ENCODE measurements at regions not wholly inside any gene's neighbourhood (a gene's known extent, or its start where the extent isn't known, plus 50 kb on each side); places are given as distances from the start of the nearest gene placed in this dataset.

- TF ChIP-seq POLR2A (IDR thresholded peaks at IDR 0.05; ENCODE audit: low read depth, low read length): no peak
- DNase-seq (ENCODE audit: insufficient read length, low spot score) (no peak), FAIRE-seq (no peak)
Observed at GRCh38 chr12:105949391-105949790, 189.4 kb downstream of the NUAK1 start.

DNA sequence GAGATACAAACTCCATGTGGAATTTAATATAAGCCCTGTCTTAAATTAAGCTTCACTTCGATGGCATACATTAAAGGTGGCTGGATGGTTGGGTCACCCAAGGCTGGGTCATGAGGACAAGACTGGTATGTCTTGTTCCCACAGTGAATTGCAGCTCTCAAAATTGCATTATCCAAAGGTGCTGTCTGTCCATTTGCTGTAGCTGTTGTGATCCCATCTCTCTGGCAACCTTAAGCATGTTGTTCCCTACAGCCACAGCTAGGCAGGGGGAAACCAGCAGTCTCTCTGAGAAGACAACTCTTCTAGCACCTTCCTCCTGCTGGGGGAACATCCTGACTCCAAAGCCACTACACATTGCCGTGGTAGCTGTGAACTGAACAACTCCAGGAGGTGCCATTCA lies 187.0 kb downstream of the NUAK1 start:
- no peak for FAIRE-seq
- DNase-seq (ENCODE audit: insufficient read length, low spot score): no peak
- no peak for TF ChIP-seq POLR2A (IDR thresholded peaks at IDR 0.05; ENCODE audit: low read depth, low read length)

DNA sequence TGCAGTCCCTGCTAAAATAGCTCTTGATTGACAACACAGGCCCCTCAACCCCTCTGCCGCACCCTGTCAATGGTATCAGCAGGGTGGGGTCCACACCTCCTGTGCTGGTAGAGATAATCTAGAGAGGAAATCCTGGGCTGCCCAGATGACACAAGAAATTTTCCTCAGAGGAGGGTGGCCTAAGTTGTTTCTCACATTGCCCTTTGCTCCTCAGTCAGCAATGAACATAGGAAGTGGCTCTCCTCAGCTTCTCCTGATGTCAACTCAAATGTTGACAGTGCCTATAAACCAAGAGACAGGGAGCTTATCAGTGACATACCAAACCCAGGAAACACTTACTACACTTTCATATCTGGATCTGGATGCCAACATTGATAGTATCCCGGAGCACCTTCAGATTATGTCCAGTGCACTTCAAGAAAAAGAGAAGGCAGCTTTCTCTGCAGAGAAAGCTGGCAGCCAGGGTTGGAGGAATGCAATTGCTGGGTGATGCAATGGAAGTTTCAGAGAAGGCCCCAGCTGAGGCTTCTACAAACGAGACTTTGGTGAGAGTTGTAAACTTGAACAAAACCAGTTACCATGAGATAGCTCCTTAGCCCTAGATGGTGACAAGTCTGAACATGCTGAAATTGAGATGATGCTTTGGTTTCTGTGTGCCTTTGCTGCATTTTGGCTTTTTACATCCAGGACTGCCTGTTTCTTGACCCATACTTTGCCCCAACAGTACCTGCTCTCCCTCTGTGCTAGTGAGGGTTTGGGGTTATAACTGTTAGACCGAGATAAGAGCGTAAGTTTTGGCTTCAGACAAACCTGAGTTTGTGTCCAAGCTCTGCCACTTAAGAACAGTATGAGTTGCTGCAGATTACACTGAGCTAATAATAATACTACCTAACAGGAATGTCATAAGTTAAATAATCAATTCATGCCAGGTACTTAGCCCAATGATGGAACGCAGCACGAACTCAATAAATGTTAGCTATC lies 183.5 kb downstream of the NUAK1 start:
- DNase-seq (ENCODE audit: insufficient read length, low spot score): no peak
- TF ChIP-seq POLR2A (IDR thresholded peaks at IDR 0.05; ENCODE audit: low read depth, low read length): no peak
- FAIRE-seq: no peak

- DNase-seq (ENCODE audit: insufficient read length, low spot score) (no peak), FAIRE-seq (no peak)
- TF ChIP-seq POLR2A (IDR thresholded peaks at IDR 0.05; ENCODE audit: low read depth, low read length): no peak
Observed at GRCh38 chr12:105955976-105956375, 182.8 kb downstream of the NUAK1 start.

DNA sequence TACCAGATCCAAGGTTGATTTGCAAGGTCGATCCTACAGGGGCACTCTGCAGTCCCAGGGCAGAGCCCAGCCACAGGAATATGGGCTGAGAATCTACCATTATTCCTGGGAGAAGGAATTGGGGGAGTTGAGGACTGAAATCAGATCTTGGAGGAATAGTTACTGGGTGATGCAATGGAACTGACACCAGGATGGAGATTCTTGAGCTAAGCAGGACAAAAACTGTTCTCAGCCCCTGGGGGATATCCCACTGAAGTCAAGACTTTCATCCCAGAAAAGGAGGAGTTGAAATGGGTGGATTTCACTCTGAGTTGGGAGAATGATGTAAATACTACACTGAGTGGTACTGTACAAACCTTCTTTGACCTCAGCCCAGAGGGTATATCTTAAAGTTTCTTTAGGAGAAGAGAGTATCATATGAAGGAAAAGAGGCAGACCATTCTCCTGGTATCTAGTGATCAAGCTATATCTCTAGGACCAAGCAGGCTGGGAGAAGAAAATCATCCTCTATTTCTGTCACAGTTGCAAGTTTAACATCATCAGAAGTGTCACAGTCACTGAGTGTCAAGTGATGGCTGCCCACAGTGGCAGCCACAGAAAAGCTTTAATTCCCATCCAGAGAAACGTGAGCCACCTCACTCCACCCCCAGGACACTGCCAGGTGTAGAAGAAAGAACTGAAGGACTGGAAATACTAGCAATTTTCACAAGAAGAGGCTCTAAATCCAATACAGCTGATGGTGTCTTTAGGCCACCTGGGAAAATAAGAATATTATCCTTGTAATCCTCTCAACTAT lies 181.9 kb downstream of the NUAK1 start:
- DNase-seq (ENCODE audit: insufficient read length, low spot score) (no peak), FAIRE-seq (no peak)
- no peak for TF ChIP-seq POLR2A (IDR thresholded peaks at IDR 0.05; ENCODE audit: low read depth, low read length)

DNA sequence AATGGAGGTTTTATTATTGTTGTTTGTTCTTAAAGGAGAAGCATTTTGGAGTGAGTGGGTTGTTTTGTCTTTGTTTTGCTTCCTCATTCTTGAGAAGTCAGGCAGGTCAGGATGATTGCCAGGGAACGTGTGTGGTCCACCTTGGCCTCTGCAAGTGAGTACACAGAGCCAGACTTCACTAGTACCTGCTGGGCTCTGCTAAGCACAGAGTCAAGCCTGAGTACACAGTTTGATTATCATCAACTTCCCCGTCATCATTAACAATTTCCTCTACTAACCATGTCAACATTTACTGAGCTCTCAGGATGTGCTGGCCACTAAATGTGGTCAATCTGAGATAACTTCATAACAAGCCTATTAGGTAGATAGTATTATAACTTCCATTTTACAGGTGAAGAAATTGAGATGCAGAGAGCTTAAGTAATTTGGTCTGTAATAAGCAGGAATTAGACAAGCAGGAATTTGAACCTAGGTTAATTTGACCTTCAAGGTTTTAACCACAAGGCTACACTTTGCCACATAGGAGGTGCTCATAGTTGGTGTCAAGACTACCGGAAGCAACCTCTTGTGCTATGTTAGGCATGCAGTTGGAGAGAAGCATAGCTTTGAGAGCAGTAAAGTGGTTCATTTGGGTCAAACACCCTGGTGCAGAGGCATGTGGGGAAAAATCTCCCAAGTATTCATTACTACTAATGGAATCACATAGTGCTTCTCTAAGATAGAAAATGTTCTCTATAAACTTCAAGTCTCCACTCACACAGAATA lies 178.3 kb downstream of the NUAK1 start:
- TF ChIP-seq POLR2A (IDR thresholded peaks at IDR 0.05; ENCODE audit: low read depth, low read length): no peak
- DNase-seq (ENCODE audit: insufficient read length, low spot score) (no peak), FAIRE-seq (no peak)

GRCh38 chr12:105961821-105962671 lies 176.7 kb downstream of the NUAK1 start:
- FAIRE-seq (no peak), DNase-seq (ENCODE audit: insufficient read length, low spot score) (no peak)
- TF ChIP-seq POLR2A (IDR thresholded peaks at IDR 0.05; ENCODE audit: low read depth, low read length): no peak

GRCh38 chr12:105967038-105967776 lies 171.5 kb downstream of the NUAK1 start:
- TF ChIP-seq POLR2A (IDR thresholded peaks at IDR 0.05; ENCODE audit: low read depth, low read length): no peak
- FAIRE-seq: no peak
- DNase-seq (ENCODE audit: insufficient read length, low spot score): no peak

- FAIRE-seq (no peak), DNase-seq (ENCODE audit: insufficient read length, low spot score) (no peak)
- TF ChIP-seq POLR2A (IDR thresholded peaks at IDR 0.05; ENCODE audit: low read depth, low read length): no peak
Observed at GRCh38 chr12:105968025-105968424, 170.7 kb downstream of the NUAK1 start.

DNA sequence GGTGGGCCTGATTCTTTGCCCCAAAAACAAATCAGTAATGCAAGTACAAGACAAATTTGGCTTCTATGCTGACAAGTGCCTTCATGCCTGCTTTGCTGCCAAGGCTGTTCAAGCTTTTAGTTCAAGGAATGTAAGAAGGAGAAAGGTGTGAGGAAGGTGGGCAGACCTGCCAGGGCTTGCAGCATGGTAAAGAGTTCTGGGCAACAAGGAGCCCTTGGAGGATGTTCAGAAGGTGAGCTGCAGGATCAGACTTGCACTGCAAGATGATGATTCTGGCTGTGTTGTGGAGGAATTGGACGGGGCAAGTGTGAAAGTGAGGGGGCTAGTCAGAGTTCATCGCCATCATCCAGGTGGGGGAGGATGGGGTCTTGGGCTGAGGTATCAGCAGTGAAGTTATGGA lies 167.9 kb downstream of the NUAK1 start:
- no peak for DNase-seq (ENCODE audit: insufficient read length, low spot score)
- TF ChIP-seq POLR2A (IDR thresholded peaks at IDR 0.05; ENCODE audit: low read depth, low read length): no peak
- no peak for FAIRE-seq

DNA sequence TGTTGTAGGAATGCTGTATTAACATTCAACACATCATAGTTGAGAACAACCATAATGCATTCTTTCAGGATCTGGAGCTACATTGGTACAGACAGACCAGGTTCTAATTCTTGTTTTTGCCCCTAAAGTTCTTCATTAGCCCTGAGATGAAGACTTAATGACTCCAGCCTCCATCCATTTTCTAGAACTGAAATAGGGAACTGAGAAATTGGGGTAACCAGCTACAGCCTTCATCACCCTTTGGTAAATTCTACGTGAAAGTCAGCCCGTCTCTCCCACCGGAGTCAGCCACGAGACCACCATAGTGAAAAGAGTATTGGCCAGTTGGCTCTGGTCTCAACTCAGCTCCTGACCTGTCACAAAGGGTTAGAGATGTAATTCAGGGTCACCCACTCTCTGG lies 164.0 kb downstream of the NUAK1 start:
- DNase-seq (ENCODE audit: insufficient read length, low spot score) (no peak), FAIRE-seq (no peak)
- TF ChIP-seq POLR2A (IDR thresholded peaks at IDR 0.05; ENCODE audit: low read depth, low read length): no peak

- TF ChIP-seq POLR2A (IDR thresholded peaks at IDR 0.05; ENCODE audit: low read depth, low read length): no peak
- DNase-seq (ENCODE audit: insufficient read length, low spot score) (no peak), FAIRE-seq (no peak)
Observed at GRCh38 chr12:105975351-105975750, 163.4 kb downstream of the NUAK1 start.

Measured in H54 (cell line).